Suprapubic skin (tissue), 4 donors: ENCODE measurements at regions not wholly inside any gene's neighbourhood (a gene's known extent, or its start where the extent isn't known, plus 50 kb on each side); places are given as distances from the start of the nearest gene placed in this dataset.

Source experiments
- DNase-seq, 2 donors: peaks; one replicate each; pipeline ENCODE4 v3.0.0-alpha.2; 2019; ENCODE audit warnings: low spot score in 2 of 2
- H3K27ac ChIP-seq: fragments of 200-600 bp; sonication (generic); one replicate; pipeline ENCODE4 v1.5.1; 2019
- H3K27me3 ChIP-seq: fragments of 200-600 bp; sonication (generic); one replicate; pipeline ENCODE4 v1.5.1; 2019
- H3K36me3 ChIP-seq: fragments of 200-600 bp; sonication (generic); one replicate; pipeline ENCODE4 v1.5.1; 2019
- H3K4me1 ChIP-seq: fragments of 200-600 bp; sonication (generic); one replicate; pipeline ENCODE4 v1.5.1; 2019
- H3K4me3 ChIP-seq: fragments of 200-600 bp; sonication (generic); one replicate; pipeline ENCODE4 v1.5.1; 2019; ENCODE audit warnings: mild to moderate bottlenecking
- H3K9me3 ChIP-seq: fragments of 200-600 bp; sonication (generic); one replicate; pipeline ENCODE4 v1.5.1; 2019
- EP300 ChIP-seq: sonication (generic); formaldehyde crosslinking; IDR thresholded peaks from one replicate; pipeline ENCODE4 v1.6.1; 2017; ENCODE audit warnings: antibody characterized with exemption
- POLR2A ChIP-seq, 2 donors: fragments of 450-650 bp; IDR thresholded peaks; one replicate each; pipeline ENCODE4 v1.6.1; 2017; ENCODE audit warnings: antibody characterized with exemption in 2 of 2, mild to moderate bottlenecking in 2 of 2, moderate library complexity in 2 of 2
- POLR2AphosphoS5 ChIP-seq, 3 donors: sonication (generic); formaldehyde crosslinking; IDR thresholded peaks; one replicate each; pipeline ENCODE4 v1.6.1; 2017; ENCODE audit warnings: antibody characterized with exemption in 3 of 3
- WGBS: methylation state at CpG from one replicate; pipeline ENCODE4 v1.1.5; 2018; 5-methylcytosine and 5-hydroxymethylcytosine counted together
- TF ChIP-seq, protein P1 (sequence below), 2 donors: fragments of 200-600 bp in 1 of 2; fragments of 450-650 bp in 1 of 2; sonication (generic) in 1 of 2; IDR thresholded peaks; one replicate each; pipeline ENCODE4 v1.5.1; 2016 to 2019; ENCODE audit warnings: antibody characterized with exemption in 2 of 2, mild to moderate bottlenecking in 1 of 2, moderate library complexity in 1 of 2

DNA sequence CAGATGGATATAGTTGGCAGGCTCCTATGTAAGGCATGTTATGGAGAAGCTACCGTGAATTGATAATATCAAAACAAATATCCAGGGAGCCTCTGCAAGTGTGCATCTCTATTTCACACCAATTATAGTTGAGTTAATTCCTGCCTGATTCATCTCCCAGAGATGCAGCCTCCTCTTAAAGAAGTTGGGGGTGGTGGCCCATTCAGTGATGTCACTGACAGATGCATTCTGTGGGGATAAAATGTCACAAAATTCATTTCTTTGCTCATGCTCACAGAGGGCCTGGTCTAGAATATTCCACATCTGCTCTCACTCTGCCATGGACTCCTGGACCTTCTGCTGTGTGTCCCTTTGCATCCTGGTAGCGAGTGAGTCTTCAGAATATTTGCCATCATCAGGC, 189.1 kb upstream of the PRSS1 start:
- Histone ChIP-seq H3K36me3 (no peaks in the 10 kb centered on the region), H3K27ac (no peak overlapping the region), H3K27me3 (no peaks in the 10 kb centered on the region), H3K9me3 (no peaks in the 10 kb centered on the region), H3K4me3 (no peak overlapping the region), H3K4me1 (peaks cover 13% of the 10 kb centered on the region)
- TF ChIP-seq EP300 (no peak), POLR2AphosphoS5 (IDR thresholded peaks at IDR 0.05) (no peak), POLR2A (IDR thresholded peaks at IDR 0.05) (no peak)
- TF ChIP-seq, protein P1, sequence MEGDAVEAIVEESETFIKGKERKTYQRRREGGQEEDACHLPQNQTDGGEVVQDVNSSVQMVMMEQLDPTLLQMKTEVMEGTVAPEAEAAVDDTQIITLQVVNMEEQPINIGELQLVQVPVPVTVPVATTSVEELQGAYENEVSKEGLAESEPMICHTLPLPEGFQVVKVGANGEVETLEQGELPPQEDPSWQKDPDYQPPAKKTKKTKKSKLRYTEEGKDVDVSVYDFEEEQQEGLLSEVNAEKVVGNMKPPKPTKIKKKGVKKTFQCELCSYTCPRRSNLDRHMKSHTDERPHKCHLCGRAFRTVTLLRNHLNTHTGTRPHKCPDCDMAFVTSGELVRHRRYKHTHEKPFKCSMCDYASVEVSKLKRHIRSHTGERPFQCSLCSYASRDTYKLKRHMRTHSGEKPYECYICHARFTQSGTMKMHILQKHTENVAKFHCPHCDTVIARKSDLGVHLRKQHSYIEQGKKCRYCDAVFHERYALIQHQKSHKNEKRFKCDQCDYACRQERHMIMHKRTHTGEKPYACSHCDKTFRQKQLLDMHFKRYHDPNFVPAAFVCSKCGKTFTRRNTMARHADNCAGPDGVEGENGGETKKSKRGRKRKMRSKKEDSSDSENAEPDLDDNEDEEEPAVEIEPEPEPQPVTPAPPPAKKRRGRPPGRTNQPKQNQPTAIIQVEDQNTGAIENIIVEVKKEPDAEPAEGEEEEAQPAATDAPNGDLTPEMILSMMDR (IDR thresholded peaks at IDR 0.05) = no peak
- DNase-seq = no peak
- WGBS = 66% methylated on average over 2 of the region's 2 CpGs

GRCh38 chr7:142557971-142558582, 191.2 kb upstream of the PRSS1 start:
- Histone ChIP-seq H3K4me1 (peaks cover 13% of the 10 kb centered on the region), H3K27ac (no peak overlapping the region), H3K27me3 (no peaks in the 10 kb centered on the region), H3K4me3 (no peak overlapping the region), H3K36me3 (no peaks in the 10 kb centered on the region), H3K9me3 (no peaks in the 10 kb centered on the region)
- DNase-seq = no peak
- 63% methylated on average over 5 of the region's 5 CpGs for WGBS
- TF ChIP-seq POLR2AphosphoS5 (IDR thresholded peaks at IDR 0.05) (no peak), EP300 (no peak), POLR2A (IDR thresholded peaks at IDR 0.05) (no peak)
- TF ChIP-seq, protein P1 (IDR thresholded peaks at IDR 0.05) = peak; percentile 16 to 35

GRCh38 chr7:142556740-142557139, 192.5 kb upstream of the PRSS1 start:
- 4% methylated on average over 5 of the region's 5 CpGs for WGBS
- Histone ChIP-seq H3K4me3 (no peak overlapping the region), H3K4me1 (peaks cover 13% of the 10 kb centered on the region), H3K36me3 (no peaks in the 10 kb centered on the region), H3K9me3 (no peaks in the 10 kb centered on the region), H3K27me3 (no peaks in the 10 kb centered on the region), H3K27ac (no peak overlapping the region)
- TF ChIP-seq, protein P1 (IDR thresholded peaks at IDR 0.05) = no peak
- no peak for TF ChIP-seq POLR2A (IDR thresholded peaks at IDR 0.05)
- TF ChIP-seq POLR2AphosphoS5 (IDR thresholded peaks at IDR 0.05) = peak in 1 of 3 donors; percentile 28
- no peak for TF ChIP-seq EP300
- peak in 1 of 2 donors; percentile 71 for DNase-seq

GRCh38 chr7:142554560-142555532, 194.4 kb upstream of the PRSS1 start:
- H3K9me3 ChIP-seq = no peaks in the 10 kb centered on the region
- 61% methylated on average over 10 of the region's 10 CpGs for WGBS
- peaks cover 13% of the 10 kb centered on the region for H3K4me1 ChIP-seq
- TF ChIP-seq POLR2AphosphoS5 (IDR thresholded peaks at IDR 0.05) (no peak), EP300 (no peak), POLR2A (IDR thresholded peaks at IDR 0.05) (no peak)
- TF ChIP-seq, protein P1 (IDR thresholded peaks at IDR 0.05) = no peak
- H3K4me3 ChIP-seq = no peak overlapping the region
- H3K27ac ChIP-seq = no peak overlapping the region
- H3K36me3 ChIP-seq = no peaks in the 10 kb centered on the region
- no peaks in the 10 kb centered on the region for H3K27me3 ChIP-seq
- DNase-seq = no peak

- DNase-seq = no peak
- Histone ChIP-seq H3K4me3 (no peak overlapping the region), H3K27me3 (no peaks in the 10 kb centered on the region), H3K4me1 (peaks cover 13% of the 10 kb centered on the region), H3K36me3 (no peaks in the 10 kb centered on the region), H3K27ac (no peak overlapping the region), H3K9me3 (no peaks in the 10 kb centered on the region)
- 57% methylated on average over 2 of the region's 2 CpGs for WGBS
- TF ChIP-seq EP300 (no peak), POLR2A (IDR thresholded peaks at IDR 0.05) (no peak), POLR2AphosphoS5 (IDR thresholded peaks at IDR 0.05) (no peak)
- TF ChIP-seq, protein P1 (IDR thresholded peaks at IDR 0.05) = no peak
Measured at GRCh38 chr7:142553216-142553615, 196.1 kb upstream of the PRSS1 start.
